SK-N-SH (cell line): ENCODE measurements at regions not wholly inside any gene's neighbourhood (a gene's known extent, or its start where the extent isn't known, plus 50 kb on each side); places are given as distances from the start of the nearest gene placed in this dataset.

Source experiments
- CTCF ChIP-seq: fragments of 200-600 bp; sonication (generic); IDR thresholded peaks from 2 replicates; pipeline ENCODE4 v1.6.1; 2017; ENCODE audit warnings: antibody characterized with exemption, mild to moderate bottlenecking, moderate library complexity
- ELF1 ChIP-seq: IDR thresholded peaks from 2 replicates; pipeline ENCODE4 v1.4.0; 2012
- JUND ChIP-seq: IDR thresholded peaks from 2 replicates; pipeline ENCODE4 v1.4.0; 2012
- MEF2A ChIP-seq: IDR thresholded peaks from 2 replicates; pipeline ENCODE4 v1.4.0; 2012; ENCODE audit warnings: low read depth, borderline replicate concordance
- SIN3A ChIP-seq: IDR thresholded peaks from 2 replicates; pipeline ENCODE4 v1.6.1; 2012; ENCODE audit warnings: low read depth, mild to moderate bottlenecking, low read length, moderate library complexity, borderline replicate concordance
- TAF1 ChIP-seq: IDR thresholded peaks from 2 replicates; pipeline ENCODE4 v1.6.1; 2012; ENCODE audit warnings: low read depth, mild to moderate bottlenecking, low read length, moderate library complexity, borderline replicate concordance
- TCF12 ChIP-seq: IDR thresholded peaks from 2 replicates; pipeline ENCODE4 v1.4.0; 2012
- YY1 ChIP-seq: IDR thresholded peaks from 2 replicates; pipeline ENCODE4 v1.4.0; 2012; ENCODE audit warnings: low read depth, mild to moderate bottlenecking

- no peak for TF ChIP-seq TCF12
- TF ChIP-seq MEF2A, result no peak
- TF ChIP-seq CTCF, result no peak
- TF ChIP-seq SIN3A, result no peak
- TF ChIP-seq TAF1, result no peak
- no peak for TF ChIP-seq ELF1
- no peak for TF ChIP-seq JUND
- no peak for TF ChIP-seq YY1
Observed at GRCh38 chr5:50953290-50953689, 286.9 kb downstream of the PARP8 start.
